T-helper 17 cell (primary cell): ENCODE measurements at regions not wholly inside any gene's neighbourhood (a gene's known extent, or its start where the extent isn't known, plus 50 kb on each side); places are given as distances from the start of the nearest gene placed in this dataset.

ENCODE experiments used
- ATAC-seq: fragments of 150-1000 bp; cut with Tn5 transposase; 2 replicates; pipeline ENCODE4 v1.10.0; 2021; ENCODE audit warnings: mild to moderate bottlenecking, moderate library complexity
- DNase-seq, 3 donors: peaks; one replicate each; pipeline versions ENCODE4 v3.0.0 to v3.0.0-alpha.2; 2020 to 2021
- H3K9me3 ChIP-seq: one replicate; pipeline ENCODE4 v1.7.0; 2013; ENCODE audit warnings: low read length, mild to moderate bottlenecking; ENCODE audit not compliant: control insufficient read depth, poor library complexity, severe bottlenecking
- H3K27ac Mint-ChIP-seq: one replicate; pipeline ENCODE4 v1.8.0; 2022; ENCODE audit warnings: mild to moderate bottlenecking, moderate library complexity, mixed read lengths
- H3K27me3 Mint-ChIP-seq: one replicate; pipeline ENCODE4 v1.8.0; 2022; ENCODE audit warnings: mixed read lengths
- H3K36me3 Mint-ChIP-seq: one replicate; pipeline ENCODE4 v1.8.0; 2022; ENCODE audit warnings: low read depth, mixed read lengths
- H3K4me1 Mint-ChIP-seq: one replicate; pipeline ENCODE4 v1.8.0; 2022; ENCODE audit warnings: mild to moderate bottlenecking, mixed read lengths
- H3K4me3 Mint-ChIP-seq: one replicate; pipeline ENCODE4 v1.8.0; 2022; ENCODE audit warnings: mild to moderate bottlenecking, moderate library complexity, mixed read lengths

GRCh38 chr10:78807504-78808203 is 261.1 kb upstream of the ZMIZ1 start:
- Mint-ChIP-seq H3K27me3 (peaks cover 43% of the 10 kb centered on the region), H3K27ac (no peak overlapping the region), H3K36me3 (no peaks in the 10 kb centered on the region), H3K4me1 (peaks cover 4% of the 10 kb centered on the region), H3K4me3 (no peak overlapping the region)
- H3K9me3 ChIP-seq: no peaks in the 10 kb centered on the region
- ATAC-seq (no peak), DNase-seq (no peak)

- no peak overlapping the region for H3K4me3 Mint-ChIP-seq
- H3K4me1 Mint-ChIP-seq: peaks cover 4% of the 10 kb centered on the region
- ATAC-seq (no peak), DNase-seq (no peak)
- no peak overlapping the region for H3K27ac Mint-ChIP-seq
- H3K27me3 Mint-ChIP-seq: peaks cover 44% of the 10 kb centered on the region
- H3K36me3 Mint-ChIP-seq: no peaks in the 10 kb centered on the region
- H3K9me3 ChIP-seq: no peaks in the 10 kb centered on the region
These were observed 260.5 kb upstream of the ZMIZ1 start for GRCh38 chr10:78808286-78808685.

DNA sequence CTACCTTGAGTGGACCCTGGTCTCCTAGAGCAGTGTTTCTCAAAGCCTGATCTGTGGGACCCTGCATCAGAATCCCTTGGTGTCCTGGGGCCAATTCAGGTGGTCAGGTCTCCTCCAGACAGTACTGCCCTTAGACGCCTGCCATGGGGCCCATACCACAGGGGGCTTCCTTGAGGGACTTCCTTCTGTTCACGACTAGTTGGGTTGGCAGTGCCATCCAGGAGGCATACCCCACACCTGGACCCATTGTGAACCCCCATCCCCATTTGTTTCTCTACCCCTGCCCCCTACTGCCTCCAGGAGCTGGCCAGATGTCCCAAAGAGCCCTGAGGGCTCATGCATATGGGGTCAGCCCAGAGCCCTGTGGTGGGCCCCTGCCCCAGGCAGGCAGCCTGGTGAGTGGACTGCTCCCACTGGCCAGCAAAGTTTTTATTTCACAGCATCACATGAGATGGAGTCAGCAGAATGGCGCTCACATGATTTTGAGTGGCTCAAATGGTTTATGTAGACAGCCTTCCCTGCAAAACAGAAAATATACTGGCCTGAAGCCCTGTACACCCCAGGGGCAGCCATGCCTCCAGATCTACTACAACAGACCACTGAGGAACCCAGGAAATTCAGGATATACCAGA is 259.9 kb upstream of the ZMIZ1 start:
- no peak overlapping the region for H3K4me3 Mint-ChIP-seq
- peaks cover 2% of the 10 kb centered on the region for H3K4me1 Mint-ChIP-seq
- H3K27ac Mint-ChIP-seq: no peak overlapping the region
- peaks cover 44% of the 10 kb centered on the region for H3K27me3 Mint-ChIP-seq
- H3K9me3 ChIP-seq: no peaks in the 10 kb centered on the region
- H3K36me3 Mint-ChIP-seq: no peaks in the 10 kb centered on the region
- ATAC-seq: no peak
- DNase-seq: no peak

GRCh38 chr10:78811174-78811573 is 257.6 kb upstream of the ZMIZ1 start:
- no peak overlapping the region for H3K27ac Mint-ChIP-seq
- H3K4me1 Mint-ChIP-seq: peaks cover 2% of the 10 kb centered on the region
- no peak overlapping the region for H3K4me3 Mint-ChIP-seq
- ATAC-seq (no peak), DNase-seq (no peak)
- H3K36me3 Mint-ChIP-seq: no peaks in the 10 kb centered on the region
- H3K9me3 ChIP-seq: no peaks in the 10 kb centered on the region
- peaks cover 52% of the 10 kb centered on the region for H3K27me3 Mint-ChIP-seq

GRCh38 chr10:78812571-78813318 is 256.0 kb upstream of the ZMIZ1 start:
- no peak overlapping the region for H3K4me3 Mint-ChIP-seq
- ATAC-seq (no peak), DNase-seq (no peak)
- no peaks in the 10 kb centered on the region for H3K36me3 Mint-ChIP-seq
- peaks cover 52% of the 10 kb centered on the region for H3K27me3 Mint-ChIP-seq
- peaks cover 2% of the 10 kb centered on the region for H3K4me1 Mint-ChIP-seq
- no peaks in the 10 kb centered on the region for H3K9me3 ChIP-seq
- no peak overlapping the region for H3K27ac Mint-ChIP-seq

DNA sequence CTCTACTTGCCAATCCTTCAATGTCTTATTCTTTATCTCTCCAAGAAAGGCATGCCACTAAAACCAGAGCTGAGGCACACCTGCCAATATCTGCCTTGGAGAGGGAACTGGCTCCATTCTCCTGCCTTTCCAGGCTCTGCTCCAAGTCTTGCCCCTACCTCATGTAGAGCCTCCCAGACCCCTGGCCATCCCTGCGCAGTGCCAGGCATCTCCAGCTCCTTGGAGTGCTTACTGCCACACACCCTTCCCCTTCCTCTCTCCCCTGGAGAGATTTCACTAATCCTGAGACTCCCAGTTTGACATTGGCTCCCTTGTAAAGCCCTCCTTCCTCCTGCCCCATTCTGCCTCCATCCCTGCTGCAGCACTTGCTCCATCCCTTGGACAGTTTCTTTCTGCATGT is 255.2 kb upstream of the ZMIZ1 start:
- no peaks in the 10 kb centered on the region for H3K9me3 ChIP-seq
- Mint-ChIP-seq H3K27ac (no peak overlapping the region), H3K4me3 (no peak overlapping the region), H3K36me3 (no peaks in the 10 kb centered on the region), H3K4me1 (no peaks in the 10 kb centered on the region), H3K27me3 (peaks cover 46% of the 10 kb centered on the region)
- ATAC-seq (no peak), DNase-seq (no peak)

DNA sequence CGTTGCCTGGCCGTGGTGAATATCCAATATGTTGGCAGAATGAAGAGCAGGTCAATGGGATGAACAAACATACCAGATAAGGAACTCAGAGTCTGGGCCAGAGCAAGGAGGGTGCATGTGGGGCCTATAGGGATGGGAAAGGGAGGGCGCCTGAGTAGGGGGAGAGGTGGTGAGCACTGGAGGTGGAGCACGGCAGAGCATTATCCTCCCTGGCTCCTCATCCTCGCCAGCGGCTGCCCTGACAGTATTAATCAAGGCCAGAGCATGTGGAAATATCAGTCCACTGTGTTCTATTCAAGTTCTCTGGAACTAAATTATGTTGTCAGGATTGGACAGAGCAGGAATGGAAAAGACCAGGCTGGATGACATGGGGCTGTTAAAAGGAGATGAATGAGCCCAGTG is 254.8 kb upstream of the ZMIZ1 start:
- H3K36me3 Mint-ChIP-seq: no peaks in the 10 kb centered on the region
- no peaks in the 10 kb centered on the region for H3K9me3 ChIP-seq
- H3K4me1 Mint-ChIP-seq: no peaks in the 10 kb centered on the region
- peaks cover 41% of the 10 kb centered on the region for H3K27me3 Mint-ChIP-seq
- DNase-seq (no peak), ATAC-seq (no peak)
- no peak overlapping the region for H3K27ac Mint-ChIP-seq
- H3K4me3 Mint-ChIP-seq: no peak overlapping the region

DNA sequence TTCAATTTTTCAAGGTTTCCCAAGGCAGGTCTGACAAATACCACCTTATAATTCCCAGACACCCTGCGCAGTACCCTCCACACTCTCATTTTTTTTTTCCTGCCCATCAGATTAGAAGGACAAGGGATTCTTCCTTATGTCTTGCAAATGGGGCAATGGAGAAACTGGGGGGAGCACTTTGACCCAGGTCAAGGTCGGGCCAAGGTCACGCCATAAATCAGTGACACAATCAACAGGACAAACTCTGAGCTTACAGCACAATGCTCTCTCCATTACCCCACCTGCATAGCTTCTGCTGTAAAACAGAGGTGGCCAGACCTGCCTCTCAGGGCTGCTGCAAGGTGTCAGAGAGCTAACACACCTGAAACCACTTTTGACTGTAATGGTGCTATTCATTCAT is 254.4 kb upstream of the ZMIZ1 start:
- H3K4me1 Mint-ChIP-seq: peaks cover 1% of the 10 kb centered on the region
- no peak for DNase-seq
- H3K4me3 Mint-ChIP-seq: no peak overlapping the region
- no peaks in the 10 kb centered on the region for H3K9me3 ChIP-seq
- no peak for ATAC-seq
- no peak overlapping the region for H3K27ac Mint-ChIP-seq
- peaks cover 37% of the 10 kb centered on the region for H3K27me3 Mint-ChIP-seq
- no peaks in the 10 kb centered on the region for H3K36me3 Mint-ChIP-seq

DNA sequence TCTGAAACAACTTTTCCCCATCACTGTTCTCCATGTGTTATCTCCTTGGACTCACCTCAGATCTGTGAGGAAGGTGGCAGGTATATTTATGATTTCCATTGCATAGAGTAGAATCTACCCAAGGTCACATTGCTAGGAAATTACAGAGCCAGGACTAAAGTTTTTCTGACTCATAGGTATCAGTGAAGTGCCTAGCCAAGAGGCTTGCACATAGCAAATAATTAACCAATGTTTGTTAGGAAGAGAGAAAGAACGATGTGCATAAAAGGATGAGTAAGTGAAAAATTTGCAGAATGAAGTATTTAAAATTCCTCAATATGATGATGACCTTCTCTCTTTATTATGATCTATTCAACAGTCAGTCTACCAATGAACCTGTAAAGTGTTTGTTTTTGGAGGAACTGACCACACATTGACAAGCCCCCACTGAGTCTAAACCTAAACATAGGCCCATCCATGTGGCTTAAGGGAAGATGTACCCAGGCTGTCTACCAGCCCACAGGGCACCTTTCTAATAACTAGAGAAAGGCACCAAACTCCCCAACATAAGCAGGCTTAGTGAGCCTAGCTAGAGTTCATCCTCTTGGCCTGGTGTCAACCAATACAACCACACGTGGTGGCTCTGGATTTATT is 252.9 kb upstream of the ZMIZ1 start:
- Mint-ChIP-seq H3K27me3 (peaks cover 23% of the 10 kb centered on the region), H3K36me3 (no peaks in the 10 kb centered on the region), H3K4me3 (no peak overlapping the region), H3K4me1 (peaks cover 2% of the 10 kb centered on the region), H3K27ac (no peak overlapping the region)
- DNase-seq (no peak), ATAC-seq (no peak)
- no peaks in the 10 kb centered on the region for H3K9me3 ChIP-seq

GRCh38 chr10:78817361-78817760 is 251.4 kb upstream of the ZMIZ1 start:
- Mint-ChIP-seq H3K4me1 (peaks cover 2% of the 10 kb centered on the region), H3K4me3 (no peak overlapping the region), H3K27me3 (peaks cover 20% of the 10 kb centered on the region), H3K27ac (no peak overlapping the region), H3K36me3 (no peaks in the 10 kb centered on the region)
- H3K9me3 ChIP-seq: no peaks in the 10 kb centered on the region
- ATAC-seq (no peak), DNase-seq (no peak)

DNA sequence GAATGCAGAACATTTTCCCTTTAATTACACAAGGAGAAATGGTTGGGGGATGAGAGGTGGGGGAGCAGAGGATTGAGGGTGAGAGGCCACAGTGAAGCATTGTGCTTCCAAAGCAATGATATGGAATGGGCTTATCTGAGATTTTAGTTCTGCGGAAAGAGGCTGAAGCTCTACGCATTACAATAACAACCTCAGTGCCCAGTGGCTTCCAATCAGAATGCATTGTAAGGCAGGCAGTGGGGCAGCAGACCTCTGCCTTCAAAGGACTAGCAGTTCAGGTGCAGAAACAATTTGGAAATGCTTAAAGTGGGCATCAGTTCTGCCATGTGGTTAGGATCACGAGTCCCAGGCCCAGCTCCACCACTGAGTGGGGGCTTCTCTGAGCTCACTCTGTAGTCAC is 251.0 kb upstream of the ZMIZ1 start:
- ATAC-seq: no peak

GRCh38 chr10:78819361-78820006 is 249.3 kb upstream of the ZMIZ1 start:
- ATAC-seq (no peak), DNase-seq (no peak)
- no peaks in the 10 kb centered on the region for H3K36me3 Mint-ChIP-seq
- peaks cover 8% of the 10 kb centered on the region for H3K27me3 Mint-ChIP-seq
- no peaks in the 10 kb centered on the region for H3K9me3 ChIP-seq
- H3K27ac Mint-ChIP-seq: no peak overlapping the region
- peaks cover 2% of the 10 kb centered on the region for H3K4me1 Mint-ChIP-seq
- H3K4me3 Mint-ChIP-seq: no peak overlapping the region

More for the DNA sequence above, 251.0 kb upstream of the ZMIZ1 start:
- no peak for DNase-seq
- Mint-ChIP-seq H3K27ac (no peak overlapping the region), H3K4me3 (no peak overlapping the region), H3K36me3 (no peaks in the 10 kb centered on the region), H3K27me3 (peaks cover 15% of the 10 kb centered on the region), H3K4me1 (peaks cover 2% of the 10 kb centered on the region)
- no peaks in the 10 kb centered on the region for H3K9me3 ChIP-seq

- ATAC-seq (no peak), DNase-seq (no peak)
- peaks cover 2% of the 10 kb centered on the region for H3K4me1 Mint-ChIP-seq
- no peak overlapping the region for H3K27ac Mint-ChIP-seq
- H3K36me3 Mint-ChIP-seq: no peaks in the 10 kb centered on the region
- H3K27me3 Mint-ChIP-seq: peaks cover 8% of the 10 kb centered on the region
- no peaks in the 10 kb centered on the region for H3K9me3 ChIP-seq
- H3K4me3 Mint-ChIP-seq: no peak overlapping the region
These were observed 248.8 kb upstream of the ZMIZ1 start for GRCh38 chr10:78820007-78820362.
